ENCODE measurements at regions not wholly inside any gene's neighbourhood (a gene's known extent, or its start where the extent isn't known, plus 50 kb on each side); places are given as distances from the start of the nearest gene placed in this dataset.

GRCh38 chr14:101194373-101195308 lies 291.1 kb upstream of the RTL1 start:
- TF ChIP-seq POLR2AphosphoS5 (IDR thresholded peaks at IDR 0.05), result no peak
- no peak for TF ChIP-seq CTCF (IDR thresholded peaks at IDR 0.05; ENCODE audit: poor library complexity, severe bottlenecking)

Data from neural cell (in vitro differentiated cells).